Endothelial cell (in vitro differentiated cells): ENCODE measurements at regions not wholly inside any gene's neighbourhood (a gene's known extent, or its start where the extent isn't known, plus 50 kb on each side); places are given as distances from the start of the nearest gene placed in this dataset.

Experiments used
- DNase-seq: peaks from one replicate; pipeline ENCODE4 v3.0.0; 2021; ENCODE audit warnings: low spot score
- H3K27ac Mint-ChIP-seq: one replicate; pipeline ENCODE4 v1.8.0; 2021; ENCODE audit warnings: mixed read lengths, inconsistent platforms; ENCODE audit not compliant: unreplicated experiment
- H3K27me3 Mint-ChIP-seq: one replicate; pipeline ENCODE4 v1.8.0; 2021; ENCODE audit warnings: mild to moderate bottlenecking, moderate library complexity, mixed read lengths, inconsistent platforms; ENCODE audit not compliant: unreplicated experiment
- H3K36me3 Mint-ChIP-seq: one replicate; pipeline ENCODE4 v1.8.0; 2021; ENCODE audit warnings: mild to moderate bottlenecking, low read depth, mixed read lengths, inconsistent platforms; ENCODE audit not compliant: unreplicated experiment
- H3K4me1 Mint-ChIP-seq: one replicate; pipeline ENCODE4 v1.8.0; 2021; ENCODE audit warnings: mild to moderate bottlenecking, mixed read lengths, inconsistent platforms; ENCODE audit not compliant: unreplicated experiment
- H3K4me3 Mint-ChIP-seq: one replicate; pipeline ENCODE4 v1.8.0; 2021; ENCODE audit warnings: mild to moderate bottlenecking, mixed read lengths, inconsistent platforms; ENCODE audit not compliant: unreplicated experiment
- H3K9me3 Mint-ChIP-seq: one replicate; pipeline ENCODE4 v1.8.0; 2021; ENCODE audit warnings: mixed read lengths, inconsistent platforms; ENCODE audit not compliant: unreplicated experiment
- CTCF ChIP-seq: fragments of 200-600 bp; sonication (generic); IDR thresholded peaks from one replicate; pipeline ENCODE4 v1.5.0; 2021; ENCODE audit warnings: antibody characterized with exemption; ENCODE audit not compliant: unreplicated experiment

DNA sequence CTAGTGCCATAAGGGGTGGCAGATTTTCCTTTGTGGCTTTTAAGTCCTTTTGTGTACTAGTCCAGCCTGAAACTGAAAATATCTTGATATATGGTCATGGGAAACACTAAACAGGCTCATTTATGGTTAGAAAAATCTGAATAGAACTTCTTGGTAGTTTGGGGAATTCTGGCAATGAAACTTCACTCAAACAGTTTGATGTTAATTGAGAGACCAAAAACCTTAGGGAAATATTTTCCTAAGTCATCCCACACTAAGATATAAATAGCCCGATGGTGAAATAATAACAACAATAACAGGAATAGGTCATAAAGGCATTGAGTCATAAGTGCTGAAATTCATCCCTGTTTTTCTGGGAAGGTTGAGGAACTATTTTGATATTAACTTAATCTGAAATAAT is 146.2 kb upstream of the SMLR1 start:
- H3K4me3 Mint-ChIP-seq = no peak overlapping the region
- no peak for DNase-seq
- H3K36me3 Mint-ChIP-seq = no peaks in the 10 kb centered on the region
- H3K4me1 Mint-ChIP-seq = peaks cover 7% of the 10 kb centered on the region
- H3K9me3 Mint-ChIP-seq = no peaks in the 10 kb centered on the region
- no peak for TF ChIP-seq CTCF
- no peaks in the 10 kb centered on the region for H3K27me3 Mint-ChIP-seq
- no peak overlapping the region for H3K27ac Mint-ChIP-seq

DNA sequence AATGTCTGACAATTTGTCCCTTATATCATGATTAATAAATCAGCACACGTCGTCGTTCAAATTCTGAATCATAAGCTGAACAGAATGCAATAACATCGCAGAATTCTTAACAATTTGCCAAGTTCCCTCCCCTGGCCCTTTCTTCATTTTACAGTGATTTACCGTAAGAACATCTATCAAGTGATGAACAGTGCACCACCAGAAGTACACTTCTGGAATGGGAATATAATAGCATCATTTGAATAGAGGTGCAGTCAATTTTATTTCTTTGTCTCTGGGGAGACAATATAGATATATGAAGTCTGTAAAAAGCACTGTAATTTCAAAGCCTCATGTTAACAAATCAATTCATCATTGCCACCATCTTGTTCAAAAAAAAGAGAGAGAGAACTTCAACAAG is 145.1 kb upstream of the SMLR1 start:
- H3K27ac Mint-ChIP-seq = no peak overlapping the region
- no peaks in the 10 kb centered on the region for H3K27me3 Mint-ChIP-seq
- H3K4me1 Mint-ChIP-seq = peaks cover 7% of the 10 kb centered on the region
- no peak for DNase-seq
- H3K4me3 Mint-ChIP-seq = no peak overlapping the region
- no peak for TF ChIP-seq CTCF
- H3K9me3 Mint-ChIP-seq = no peaks in the 10 kb centered on the region
- no peaks in the 10 kb centered on the region for H3K36me3 Mint-ChIP-seq

DNA sequence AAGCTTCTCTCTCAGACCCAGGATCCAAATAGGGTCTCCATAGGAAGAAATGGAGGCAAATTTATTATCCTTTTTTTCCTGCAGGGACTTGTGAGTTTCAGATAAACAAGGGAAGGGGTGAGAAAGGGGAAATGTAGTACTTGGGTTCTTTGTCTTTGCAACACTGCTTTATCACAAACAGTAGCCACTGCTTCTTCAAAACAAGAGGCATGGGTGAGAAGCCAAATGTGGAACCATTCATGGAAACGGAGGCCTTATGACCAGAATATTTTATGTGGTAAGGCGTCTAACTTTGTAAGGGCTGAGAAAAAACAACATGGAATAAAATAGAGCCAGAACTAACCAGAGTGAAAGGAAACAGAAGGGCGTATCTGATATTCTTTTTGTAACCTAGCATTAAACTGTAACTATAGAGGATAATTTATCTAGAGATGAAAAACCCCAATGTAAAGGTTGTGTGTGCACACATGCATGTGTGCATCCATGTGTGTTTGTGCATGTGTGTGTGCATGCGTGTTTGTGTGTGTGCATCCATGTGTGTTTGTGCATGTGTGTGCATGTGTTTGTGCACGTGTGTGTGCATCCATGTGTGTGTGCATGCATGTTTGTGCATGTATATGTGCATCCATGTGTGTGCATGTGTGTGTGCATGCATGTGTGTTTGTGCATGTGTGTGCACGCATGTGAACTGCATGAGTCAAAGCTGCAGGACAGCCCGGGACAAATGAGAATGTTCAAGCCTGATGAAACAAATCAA is 143.3 kb upstream of the SMLR1 start:
- Mint-ChIP-seq H3K27me3 (no peaks in the 10 kb centered on the region), H3K4me1 (peaks cover 7% of the 10 kb centered on the region), H3K36me3 (no peaks in the 10 kb centered on the region), H3K27ac (no peak overlapping the region), H3K9me3 (no peaks in the 10 kb centered on the region), H3K4me3 (no peak overlapping the region)
- no peak for DNase-seq
- no peak for TF ChIP-seq CTCF

- TF ChIP-seq CTCF = no peak
- H3K4me1 Mint-ChIP-seq = no peaks in the 10 kb centered on the region
- peaks cover 3% of the 10 kb centered on the region for H3K36me3 Mint-ChIP-seq
- no peaks in the 10 kb centered on the region for H3K9me3 Mint-ChIP-seq
- H3K4me3 Mint-ChIP-seq = no peak overlapping the region
- no peaks in the 10 kb centered on the region for H3K27me3 Mint-ChIP-seq
- no peak for DNase-seq
- H3K27ac Mint-ChIP-seq = no peak overlapping the region
Measured at GRCh38 chr6:130692659-130693058, 134.5 kb upstream of the SMLR1 start.

GRCh38 chr6:130693944-130694343 is 133.3 kb upstream of the SMLR1 start:
- Mint-ChIP-seq H3K4me1 (no peaks in the 10 kb centered on the region), H3K36me3 (peaks cover 3% of the 10 kb centered on the region), H3K27me3 (no peaks in the 10 kb centered on the region), H3K4me3 (no peak overlapping the region), H3K9me3 (no peaks in the 10 kb centered on the region), H3K27ac (no peak overlapping the region)
- DNase-seq = no peak
- TF ChIP-seq CTCF = no peak
